HG02884 (cell line): ENCODE measurements at regions not wholly inside any gene's neighbourhood (a gene's known extent, or its start where the extent isn't known, plus 50 kb on each side); places are given as distances from the start of the nearest gene placed in this dataset.
"Not testable (repeated sequence)": the region's sequence is repeated elsewhere in the genome, so short reads cannot be mapped to it uniquely, and the experiment has no call there.

Source experiments
- ATAC-seq: cut with Tn5 transposase; IDR thresholded peaks from one replicate; pipeline ENCODE4 v1.9.1; 2021; ENCODE audit warnings: mild to moderate bottlenecking, moderate library complexity; ENCODE audit not compliant: unreplicated experiment

GRCh38 chr10:59975918-59976317 is 69.6 kb upstream of the CCDC6 start:
- not testable (repeated sequence) for ATAC-seq

DNA sequence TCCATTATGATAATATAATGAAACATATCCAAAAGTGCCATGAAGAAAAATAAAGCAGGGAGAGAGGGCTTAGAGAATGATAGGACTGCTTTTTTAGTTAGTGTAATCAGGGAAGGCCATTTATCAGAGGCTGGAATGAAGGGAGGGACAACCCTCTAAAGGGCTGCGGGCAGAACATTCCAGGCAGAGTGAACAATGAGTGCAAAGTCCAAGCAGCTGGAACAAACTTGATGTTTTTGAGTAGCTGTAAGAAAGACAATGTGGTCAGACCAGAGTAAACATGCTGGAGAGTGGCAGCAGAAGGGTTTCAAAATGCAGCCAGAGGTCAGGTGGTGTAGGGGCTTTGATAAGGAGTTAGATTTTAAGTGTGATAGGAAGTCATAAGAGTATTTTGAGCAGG is 65.6 kb upstream of the CCDC6 start:
- no peak for ATAC-seq

GRCh38 chr10:59970396-59971368 is 64.3 kb upstream of the CCDC6 start:
- peak; percentile 81 for ATAC-seq

DNA sequence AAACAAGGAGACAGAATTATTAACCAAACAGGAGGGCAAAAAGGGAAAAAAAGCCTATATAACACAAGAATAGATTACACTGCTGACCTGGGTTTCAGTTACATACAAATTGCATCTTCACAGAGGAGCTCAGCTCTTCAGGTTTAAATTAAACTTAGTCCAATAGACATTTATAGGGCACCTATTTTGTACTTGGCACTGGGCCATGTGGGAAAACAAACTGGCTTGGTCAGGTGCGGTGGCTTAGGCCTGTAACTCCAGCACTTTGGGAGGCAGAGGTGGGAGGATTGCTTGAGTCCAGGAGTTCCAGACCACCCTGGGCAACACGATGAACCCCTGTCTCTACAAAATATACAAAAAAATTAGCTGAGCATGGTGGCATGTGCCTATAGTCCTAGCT is 62.3 kb upstream of the CCDC6 start:
- ATAC-seq = no peak

GRCh38 chr10:59967079-59967478 is 60.7 kb upstream of the CCDC6 start:
- ATAC-seq = no peak

GRCh38 chr10:59965899-59966650 is 59.7 kb upstream of the CCDC6 start:
- no peak for ATAC-seq

GRCh38 chr10:59962756-59963155 is 56.4 kb upstream of the CCDC6 start:
- ATAC-seq = no peak

DNA sequence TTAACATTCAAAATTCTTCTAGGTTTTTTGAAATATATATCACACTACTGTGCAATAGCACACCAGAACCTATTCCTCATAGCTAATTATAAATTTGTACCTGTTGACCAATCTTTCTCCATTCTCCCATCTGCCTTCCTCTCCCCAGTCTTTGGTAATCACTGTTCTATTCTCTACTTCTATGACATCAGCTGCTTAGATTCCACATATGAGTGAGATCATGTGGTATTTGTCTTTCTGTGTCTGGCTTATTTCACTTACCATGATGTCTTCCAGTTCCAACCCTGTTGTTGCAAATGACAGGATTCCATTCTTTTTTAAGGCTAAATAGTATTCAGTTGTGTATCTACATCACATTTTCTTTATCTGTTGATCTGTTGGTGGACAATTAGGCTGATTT is 54.4 kb upstream of the CCDC6 start:
- ATAC-seq = no peak

- ATAC-seq = no peak
Measured at GRCh38 chr10:59959504-59960018, 53.2 kb upstream of the CCDC6 start.

DNA sequence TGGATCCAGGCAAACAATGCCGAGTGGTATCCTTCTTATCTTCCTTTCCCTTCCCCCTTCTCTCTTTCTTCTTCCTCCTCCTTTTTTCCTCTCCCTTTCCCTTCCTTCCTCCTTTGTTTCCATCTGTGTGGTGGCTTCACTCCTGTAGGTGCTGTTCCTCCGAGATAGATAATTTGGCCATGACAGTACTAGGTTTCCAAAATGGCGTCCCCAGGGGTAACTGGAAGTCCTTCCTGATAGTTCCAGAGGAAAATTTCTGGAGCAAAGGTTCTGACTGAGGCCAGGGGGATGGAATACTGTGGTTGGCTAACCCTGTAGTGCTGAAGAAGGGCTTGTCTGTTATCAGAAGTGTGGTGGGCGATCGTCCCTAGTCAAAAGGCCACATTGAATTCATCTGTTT is 52.5 kb upstream of the CCDC6 start:
- no peak for ATAC-seq

DNA sequence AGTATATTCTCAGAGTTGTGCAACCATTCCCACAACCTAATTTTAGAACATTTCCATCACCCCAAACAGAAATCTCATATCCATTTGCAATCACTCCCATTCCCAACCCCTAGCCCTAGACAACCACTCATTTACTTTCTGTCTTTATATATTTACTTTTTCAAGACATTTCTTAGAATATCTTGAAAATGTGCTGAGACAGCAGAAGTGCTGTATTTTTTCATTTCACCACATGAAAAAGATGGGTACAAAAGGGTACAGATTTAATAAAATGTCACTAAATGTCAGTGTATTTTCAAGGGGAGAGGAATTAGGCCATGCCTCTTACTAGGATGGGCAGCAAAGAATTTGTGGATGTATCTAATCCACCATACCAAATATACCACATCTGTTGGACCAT is 51.6 kb upstream of the CCDC6 start:
- ATAC-seq = no peak
